ENCODE measurements at regions not wholly inside any gene's neighbourhood (a gene's known extent, or its start where the extent isn't known, plus 50 kb on each side); places are given as distances from the start of the nearest gene placed in this dataset.

DNA sequence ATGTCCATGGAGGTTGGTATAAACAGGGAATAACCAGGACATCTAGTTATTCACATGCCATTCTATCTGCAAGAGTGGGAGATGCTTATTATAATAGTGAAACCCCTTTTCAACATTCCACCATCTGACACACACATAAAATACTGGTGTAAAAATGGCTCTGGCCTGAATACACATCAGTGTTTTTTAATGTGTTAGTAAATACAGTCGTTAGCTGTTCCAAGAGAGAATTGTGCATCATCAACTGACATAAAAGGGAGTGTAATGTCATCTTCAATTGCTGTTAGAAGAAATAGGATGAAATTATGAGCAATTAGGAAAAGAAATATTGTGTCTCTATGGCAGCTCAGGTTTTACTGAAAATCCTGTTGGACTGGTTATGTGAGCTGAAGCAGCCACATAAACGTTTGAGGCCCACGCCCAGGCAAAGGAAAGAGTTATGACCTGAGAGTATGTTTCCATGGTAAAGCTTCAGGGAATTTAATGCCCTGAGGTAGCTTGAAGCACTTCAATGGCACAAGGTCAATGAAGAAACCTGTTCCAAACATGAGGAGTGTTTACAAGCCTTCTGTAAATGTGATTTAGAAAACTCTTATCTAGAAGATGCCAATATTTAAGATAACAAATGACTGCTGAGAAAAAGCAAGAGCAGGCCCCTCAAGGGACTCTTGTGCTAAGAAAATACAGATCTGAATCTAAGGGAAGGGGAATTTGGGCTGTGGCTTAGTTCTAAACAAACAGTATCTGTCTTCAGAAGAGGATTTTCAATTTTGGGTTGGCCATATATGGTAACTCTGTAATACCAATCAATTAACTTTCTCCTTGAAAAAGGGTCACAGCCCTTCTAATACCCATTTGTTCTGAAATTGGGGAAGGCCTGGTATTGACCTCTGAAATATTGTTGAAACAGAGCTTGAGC, 384.3 kb downstream of the SEC16B start:
- no peaks in the 10 kb centered on the region for H3K27me3 ChIP-seq (ENCODE audit: insufficient read depth, poor library complexity, severe bottlenecking)
- no peak for DNase-seq (ENCODE audit: low read depth in 1 of 2, low spot score in 1 of 2)
- H3K27ac ChIP-seq (replicated peaks), result no peak overlapping the region
- no peak for TF ChIP-seq SPI1 (IDR thresholded peaks at IDR 0.05; ENCODE audit: borderline replicate concordance, low read depth)
- TF ChIP-seq, protein P1, sequence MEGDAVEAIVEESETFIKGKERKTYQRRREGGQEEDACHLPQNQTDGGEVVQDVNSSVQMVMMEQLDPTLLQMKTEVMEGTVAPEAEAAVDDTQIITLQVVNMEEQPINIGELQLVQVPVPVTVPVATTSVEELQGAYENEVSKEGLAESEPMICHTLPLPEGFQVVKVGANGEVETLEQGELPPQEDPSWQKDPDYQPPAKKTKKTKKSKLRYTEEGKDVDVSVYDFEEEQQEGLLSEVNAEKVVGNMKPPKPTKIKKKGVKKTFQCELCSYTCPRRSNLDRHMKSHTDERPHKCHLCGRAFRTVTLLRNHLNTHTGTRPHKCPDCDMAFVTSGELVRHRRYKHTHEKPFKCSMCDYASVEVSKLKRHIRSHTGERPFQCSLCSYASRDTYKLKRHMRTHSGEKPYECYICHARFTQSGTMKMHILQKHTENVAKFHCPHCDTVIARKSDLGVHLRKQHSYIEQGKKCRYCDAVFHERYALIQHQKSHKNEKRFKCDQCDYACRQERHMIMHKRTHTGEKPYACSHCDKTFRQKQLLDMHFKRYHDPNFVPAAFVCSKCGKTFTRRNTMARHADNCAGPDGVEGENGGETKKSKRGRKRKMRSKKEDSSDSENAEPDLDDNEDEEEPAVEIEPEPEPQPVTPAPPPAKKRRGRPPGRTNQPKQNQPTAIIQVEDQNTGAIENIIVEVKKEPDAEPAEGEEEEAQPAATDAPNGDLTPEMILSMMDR (IDR thresholded peaks at IDR 0.05; ENCODE audit: insufficient read depth, low read length), result no peak
- TF ChIP-seq, protein P2, sequence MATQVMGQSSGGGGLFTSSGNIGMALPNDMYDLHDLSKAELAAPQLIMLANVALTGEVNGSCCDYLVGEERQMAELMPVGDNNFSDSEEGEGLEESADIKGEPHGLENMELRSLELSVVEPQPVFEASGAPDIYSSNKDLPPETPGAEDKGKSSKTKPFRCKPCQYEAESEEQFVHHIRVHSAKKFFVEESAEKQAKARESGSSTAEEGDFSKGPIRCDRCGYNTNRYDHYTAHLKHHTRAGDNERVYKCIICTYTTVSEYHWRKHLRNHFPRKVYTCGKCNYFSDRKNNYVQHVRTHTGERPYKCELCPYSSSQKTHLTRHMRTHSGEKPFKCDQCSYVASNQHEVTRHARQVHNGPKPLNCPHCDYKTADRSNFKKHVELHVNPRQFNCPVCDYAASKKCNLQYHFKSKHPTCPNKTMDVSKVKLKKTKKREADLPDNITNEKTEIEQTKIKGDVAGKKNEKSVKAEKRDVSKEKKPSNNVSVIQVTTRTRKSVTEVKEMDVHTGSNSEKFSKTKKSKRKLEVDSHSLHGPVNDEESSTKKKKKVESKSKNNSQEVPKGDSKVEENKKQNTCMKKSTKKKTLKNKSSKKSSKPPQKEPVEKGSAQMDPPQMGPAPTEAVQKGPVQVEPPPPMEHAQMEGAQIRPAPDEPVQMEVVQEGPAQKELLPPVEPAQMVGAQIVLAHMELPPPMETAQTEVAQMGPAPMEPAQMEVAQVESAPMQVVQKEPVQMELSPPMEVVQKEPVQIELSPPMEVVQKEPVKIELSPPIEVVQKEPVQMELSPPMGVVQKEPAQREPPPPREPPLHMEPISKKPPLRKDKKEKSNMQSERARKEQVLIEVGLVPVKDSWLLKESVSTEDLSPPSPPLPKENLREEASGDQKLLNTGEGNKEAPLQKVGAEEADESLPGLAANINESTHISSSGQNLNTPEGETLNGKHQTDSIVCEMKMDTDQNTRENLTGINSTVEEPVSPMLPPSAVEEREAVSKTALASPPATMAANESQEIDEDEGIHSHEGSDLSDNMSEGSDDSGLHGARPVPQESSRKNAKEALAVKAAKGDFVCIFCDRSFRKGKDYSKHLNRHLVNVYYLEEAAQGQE (IDR thresholded peaks at IDR 0.05; ENCODE audit: insufficient replicate concordance, low read depth), result no peak
- TF ChIP-seq GABPA (IDR thresholded peaks at IDR 0.05; ENCODE audit: low read depth), result no peak
- TF ChIP-seq POLR2AphosphoS5 (IDR thresholded peaks at IDR 0.05; ENCODE audit: low read depth), result no peak
- H3K4me3 ChIP-seq (replicated peaks; ENCODE audit: insufficient read depth, low read length), result no peak overlapping the region

DNA sequence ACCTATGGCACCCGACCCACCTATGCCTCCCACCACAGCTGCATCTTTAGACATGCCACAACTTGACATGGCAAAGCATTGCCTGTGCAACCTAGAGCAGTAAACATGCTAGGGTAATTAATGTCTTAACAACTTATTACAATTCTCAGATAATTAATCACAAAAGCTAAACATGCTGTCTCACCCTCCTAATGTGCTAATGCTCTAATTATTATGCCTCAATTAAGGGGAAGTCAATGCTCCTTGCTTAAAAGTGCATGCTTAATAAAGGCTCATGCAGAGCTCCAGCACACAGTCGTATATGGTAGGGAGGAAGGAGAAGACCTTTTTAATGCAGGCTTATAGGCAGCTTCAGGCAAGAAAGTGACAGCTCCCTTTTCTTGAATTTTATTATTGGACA, 396.0 kb downstream of the SEC16B start:
- TF ChIP-seq, protein P2 (IDR thresholded peaks at IDR 0.05; ENCODE audit: insufficient replicate concordance, low read depth), result no peak
- TF ChIP-seq GABPA (IDR thresholded peaks at IDR 0.05; ENCODE audit: low read depth) (no peak), SPI1 (IDR thresholded peaks at IDR 0.05; ENCODE audit: borderline replicate concordance, low read depth) (no peak), POLR2AphosphoS5 (IDR thresholded peaks at IDR 0.05; ENCODE audit: low read depth) (no peak)
- TF ChIP-seq, protein P1 (IDR thresholded peaks at IDR 0.05; ENCODE audit: insufficient read depth, low read length), result no peak
- H3K4me3 ChIP-seq (replicated peaks; ENCODE audit: insufficient read depth, low read length), result no peak overlapping the region
- no peak overlapping the region for H3K27ac ChIP-seq (replicated peaks)
- H3K27me3 ChIP-seq (ENCODE audit: insufficient read depth, poor library complexity, severe bottlenecking), result no peaks in the 10 kb centered on the region
- DNase-seq (ENCODE audit: low read depth in 1 of 2, low spot score in 1 of 2), result no peak

DNA sequence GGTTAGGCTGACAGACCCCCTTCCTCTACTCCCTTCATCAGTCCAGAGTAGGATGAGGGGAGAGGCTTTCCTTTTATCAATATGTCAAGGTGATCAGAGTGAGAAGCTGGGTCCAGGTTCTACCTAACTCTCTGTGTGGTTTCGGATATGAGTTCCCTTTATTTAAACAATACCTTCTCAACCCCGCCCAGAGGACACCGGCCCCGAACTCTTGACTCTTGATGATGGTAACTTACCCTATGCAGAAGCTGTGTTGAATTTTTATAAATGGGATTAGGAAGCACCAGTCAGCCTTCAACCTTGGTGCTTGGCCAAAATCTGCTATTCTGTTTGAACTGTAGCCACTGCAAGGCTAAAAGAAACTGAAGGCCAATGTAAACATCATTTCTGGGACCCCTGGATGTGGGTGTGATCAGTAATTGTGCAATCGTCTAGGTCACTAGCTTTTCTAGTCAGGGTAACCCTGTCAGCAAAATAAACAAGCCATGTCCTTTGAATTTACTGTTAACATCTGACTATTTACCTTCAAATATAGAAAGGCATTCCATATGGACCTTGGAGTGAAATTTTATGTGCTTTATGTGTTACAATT, 398.3 kb downstream of the SEC16B start:
- Histone ChIP-seq H3K27ac (replicated peaks) (no peak overlapping the region), H3K4me3 (replicated peaks; ENCODE audit: insufficient read depth, low read length) (no peak overlapping the region), H3K27me3 (ENCODE audit: insufficient read depth, poor library complexity, severe bottlenecking) (no peaks in the 10 kb centered on the region)
- no peak for DNase-seq (ENCODE audit: low read depth in 1 of 2, low spot score in 1 of 2)
- TF ChIP-seq POLR2AphosphoS5 (IDR thresholded peaks at IDR 0.05; ENCODE audit: low read depth) (no peak), SPI1 (IDR thresholded peaks at IDR 0.05; ENCODE audit: borderline replicate concordance, low read depth) (no peak), GABPA (IDR thresholded peaks at IDR 0.05; ENCODE audit: low read depth) (no peak)
- TF ChIP-seq, protein P2 (IDR thresholded peaks at IDR 0.05; ENCODE audit: insufficient replicate concordance, low read depth), result no peak
- TF ChIP-seq, protein P1 (IDR thresholded peaks at IDR 0.05; ENCODE audit: insufficient read depth, low read length), result no peak
